BE2C (cell line): ENCODE measurements at regions not wholly inside any gene's neighbourhood (a gene's known extent, or its start where the extent isn't known, plus 50 kb on each side); places are given as distances from the start of the nearest gene placed in this dataset.
"Not testable (repeated sequence)": the region's sequence is repeated elsewhere in the genome, so short reads cannot be mapped to it uniquely, and the experiment has no call there.

Experiments used
- DNase-seq: peaks from one replicate; pipeline ENCODE4 v3.0.0-alpha.2; 2020
- H3K27me3 ChIP-seq: fragments of 250-450 bp; sonication (Bioruptor Pico); 2 replicates; pipeline ENCODE4 v1.5.1; 2020; ENCODE audit warnings: mild to moderate bottlenecking
- H3K36me3 ChIP-seq: fragments of 250-450 bp; sonication (Bioruptor Pico); 2 replicates; pipeline ENCODE4 v1.5.1; 2020; ENCODE audit warnings: mild to moderate bottlenecking
- H3K4me1 ChIP-seq: fragments of 250-450 bp; sonication (Bioruptor Pico); 2 replicates; pipeline ENCODE4 v1.5.1; 2020
- H3K4me3 ChIP-seq: 2 replicates; pipeline ENCODE4 v1.5.1; 2011; ENCODE audit warnings: low read depth, low read length
- H3K9me3 ChIP-seq: fragments of 250-450 bp; sonication (Bioruptor Pico); 2 replicates; pipeline ENCODE4 v1.5.1; 2020
- TF ChIP-seq, protein P1 (sequence below): IDR thresholded peaks from 2 replicates; pipeline ENCODE4 v1.5.1; 2012; ENCODE audit warnings: mild to moderate bottlenecking, low read depth, low read length

DNA sequence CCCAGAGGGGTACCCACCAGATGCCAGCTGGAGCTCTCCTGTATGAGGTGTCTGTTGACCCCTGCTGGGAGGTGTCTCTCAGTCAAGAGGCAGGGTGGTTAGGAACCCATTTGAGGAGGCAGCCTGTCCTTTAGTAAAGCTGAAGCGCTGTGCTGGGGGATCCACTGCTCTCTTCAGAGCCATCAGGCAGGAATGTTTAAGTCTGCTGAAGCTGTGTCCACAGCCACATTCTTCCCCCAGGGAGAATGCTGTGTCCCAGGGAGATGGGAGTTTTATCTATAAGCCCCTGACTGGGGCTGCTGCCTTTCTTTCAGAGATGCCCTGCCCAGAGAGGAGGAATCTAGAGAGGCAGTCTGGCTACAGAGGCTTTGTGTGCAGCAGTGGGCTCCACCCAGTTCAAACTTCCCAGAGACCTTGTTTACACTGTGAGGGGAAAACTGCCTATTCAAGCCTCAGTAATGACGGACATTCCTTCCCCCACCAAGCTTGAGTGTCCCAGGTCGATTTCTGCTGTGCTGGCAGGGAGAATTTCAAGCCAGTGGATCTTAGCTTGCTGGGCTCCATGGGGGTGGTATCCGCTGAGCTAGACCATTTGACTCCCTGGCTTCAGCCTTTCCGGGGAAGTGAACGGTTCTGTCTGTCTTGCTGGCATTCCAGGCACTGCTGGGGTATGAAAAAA lies 133.8 kb downstream of the LEPR start:
- H3K9me3 ChIP-seq, DNase-seq, H3K27me3 ChIP-seq, H3K4me1 ChIP-seq, H3K4me3 ChIP-seq, H3K36me3 ChIP-seq: not testable (repeated sequence)

DNA sequence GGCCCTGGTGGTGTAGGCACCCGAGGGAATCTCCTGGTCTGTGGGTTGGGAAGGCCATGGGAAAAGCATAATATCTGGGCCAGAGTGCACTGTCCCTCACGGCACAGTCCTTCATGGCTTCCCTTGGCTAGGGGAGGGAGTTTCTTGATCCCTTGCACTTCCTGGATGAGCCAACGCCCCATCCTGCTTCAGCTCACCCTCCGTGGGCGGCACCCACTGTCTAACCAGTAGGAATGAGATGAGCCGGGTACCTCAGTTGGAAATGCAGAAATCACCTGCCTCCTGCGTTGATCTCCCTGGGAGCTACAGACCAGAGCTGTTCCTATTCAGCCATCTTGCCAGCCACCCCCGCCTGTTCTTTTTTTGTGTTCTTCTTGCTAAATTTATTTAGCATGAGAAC lies 134.4 kb downstream of the LEPR start:
- H3K4me3 ChIP-seq, result no peak overlapping the region
- H3K36me3 ChIP-seq, result no peaks in the 10 kb centered on the region
- DNase-seq, result no peak
- H3K4me1 ChIP-seq, result no peaks in the 10 kb centered on the region
- TF ChIP-seq, protein P1, sequence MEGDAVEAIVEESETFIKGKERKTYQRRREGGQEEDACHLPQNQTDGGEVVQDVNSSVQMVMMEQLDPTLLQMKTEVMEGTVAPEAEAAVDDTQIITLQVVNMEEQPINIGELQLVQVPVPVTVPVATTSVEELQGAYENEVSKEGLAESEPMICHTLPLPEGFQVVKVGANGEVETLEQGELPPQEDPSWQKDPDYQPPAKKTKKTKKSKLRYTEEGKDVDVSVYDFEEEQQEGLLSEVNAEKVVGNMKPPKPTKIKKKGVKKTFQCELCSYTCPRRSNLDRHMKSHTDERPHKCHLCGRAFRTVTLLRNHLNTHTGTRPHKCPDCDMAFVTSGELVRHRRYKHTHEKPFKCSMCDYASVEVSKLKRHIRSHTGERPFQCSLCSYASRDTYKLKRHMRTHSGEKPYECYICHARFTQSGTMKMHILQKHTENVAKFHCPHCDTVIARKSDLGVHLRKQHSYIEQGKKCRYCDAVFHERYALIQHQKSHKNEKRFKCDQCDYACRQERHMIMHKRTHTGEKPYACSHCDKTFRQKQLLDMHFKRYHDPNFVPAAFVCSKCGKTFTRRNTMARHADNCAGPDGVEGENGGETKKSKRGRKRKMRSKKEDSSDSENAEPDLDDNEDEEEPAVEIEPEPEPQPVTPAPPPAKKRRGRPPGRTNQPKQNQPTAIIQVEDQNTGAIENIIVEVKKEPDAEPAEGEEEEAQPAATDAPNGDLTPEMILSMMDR, result no peak
- no peaks in the 10 kb centered on the region for H3K27me3 ChIP-seq
- H3K9me3 ChIP-seq, result no peaks in the 10 kb centered on the region

DNA sequence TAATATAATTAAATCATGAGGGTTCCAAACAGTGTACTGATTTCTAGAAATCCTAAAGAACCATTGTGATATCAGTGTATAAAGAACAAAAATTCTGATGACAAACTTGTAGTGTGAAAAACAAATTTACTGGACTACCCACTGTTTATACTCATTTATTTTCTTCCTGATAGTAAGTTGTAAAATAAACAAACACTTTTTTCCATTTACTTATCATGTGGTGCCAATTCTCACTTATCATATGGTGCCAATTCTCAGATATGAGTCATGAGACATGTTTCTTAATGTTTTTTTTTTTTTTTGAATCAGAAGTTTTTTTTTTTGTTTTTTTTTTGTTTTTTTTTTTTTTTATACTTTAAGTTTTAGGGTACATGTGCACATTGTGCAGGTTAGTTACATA lies 137.7 kb downstream of the LEPR start:
- no peaks in the 10 kb centered on the region for H3K4me1 ChIP-seq
- no peaks in the 10 kb centered on the region for H3K9me3 ChIP-seq
- TF ChIP-seq, protein P1, result no peak
- no peak overlapping the region for H3K4me3 ChIP-seq
- H3K27me3 ChIP-seq, result no peaks in the 10 kb centered on the region
- H3K36me3 ChIP-seq, result no peaks in the 10 kb centered on the region
- no peak for DNase-seq

DNA sequence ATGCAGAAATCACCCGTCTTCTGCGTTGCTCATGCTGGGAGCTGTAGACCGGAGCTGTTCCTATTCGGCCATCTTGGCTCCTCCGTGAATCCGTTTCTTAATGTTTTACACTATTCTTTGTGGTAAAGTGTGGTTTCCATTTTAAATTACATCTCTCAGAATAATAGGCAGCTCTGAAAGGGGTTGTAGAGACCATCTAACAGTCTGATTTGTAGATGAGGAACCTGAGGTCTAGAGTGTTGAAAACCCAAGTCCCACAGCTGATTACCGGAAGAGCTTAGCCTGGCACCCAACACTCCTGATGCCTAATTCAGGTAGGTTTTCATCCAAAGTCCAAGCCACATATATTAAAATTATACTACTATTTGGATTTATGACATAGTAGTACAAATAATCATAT lies 144.0 kb downstream of the LEPR start:
- TF ChIP-seq, protein P1, result no peak
- no peaks in the 10 kb centered on the region for H3K9me3 ChIP-seq
- no peaks in the 10 kb centered on the region for H3K36me3 ChIP-seq
- H3K27me3 ChIP-seq, result no peaks in the 10 kb centered on the region
- DNase-seq, result no peak
- H3K4me3 ChIP-seq, result no peak overlapping the region
- H3K4me1 ChIP-seq, result no peaks in the 10 kb centered on the region

DNA sequence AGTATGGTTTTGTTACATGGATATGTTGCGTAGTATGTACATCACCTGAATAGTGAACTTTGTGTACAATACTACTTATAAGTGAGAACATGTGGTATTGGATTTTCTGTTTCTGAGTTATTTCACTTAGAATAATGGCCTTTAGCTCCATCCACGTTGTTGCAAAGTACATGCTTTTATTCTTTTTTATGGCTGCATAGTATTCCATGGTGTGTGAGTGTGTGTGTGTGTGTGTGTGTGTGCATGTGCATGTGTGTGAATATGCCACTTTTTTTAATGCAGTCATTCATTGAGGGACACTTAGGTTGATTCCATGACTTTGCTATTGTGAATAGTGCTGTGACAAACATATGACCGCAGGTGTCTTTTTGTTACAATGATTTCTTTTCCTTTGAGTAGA lies 147.8 kb downstream of the LEPR start:
- no peaks in the 10 kb centered on the region for H3K9me3 ChIP-seq
- H3K4me1 ChIP-seq, result no peaks in the 10 kb centered on the region
- DNase-seq, result no peak
- TF ChIP-seq, protein P1, result no peak
- H3K27me3 ChIP-seq, result no peaks in the 10 kb centered on the region
- H3K4me3 ChIP-seq, result no peak overlapping the region
- no peaks in the 10 kb centered on the region for H3K36me3 ChIP-seq

DNA sequence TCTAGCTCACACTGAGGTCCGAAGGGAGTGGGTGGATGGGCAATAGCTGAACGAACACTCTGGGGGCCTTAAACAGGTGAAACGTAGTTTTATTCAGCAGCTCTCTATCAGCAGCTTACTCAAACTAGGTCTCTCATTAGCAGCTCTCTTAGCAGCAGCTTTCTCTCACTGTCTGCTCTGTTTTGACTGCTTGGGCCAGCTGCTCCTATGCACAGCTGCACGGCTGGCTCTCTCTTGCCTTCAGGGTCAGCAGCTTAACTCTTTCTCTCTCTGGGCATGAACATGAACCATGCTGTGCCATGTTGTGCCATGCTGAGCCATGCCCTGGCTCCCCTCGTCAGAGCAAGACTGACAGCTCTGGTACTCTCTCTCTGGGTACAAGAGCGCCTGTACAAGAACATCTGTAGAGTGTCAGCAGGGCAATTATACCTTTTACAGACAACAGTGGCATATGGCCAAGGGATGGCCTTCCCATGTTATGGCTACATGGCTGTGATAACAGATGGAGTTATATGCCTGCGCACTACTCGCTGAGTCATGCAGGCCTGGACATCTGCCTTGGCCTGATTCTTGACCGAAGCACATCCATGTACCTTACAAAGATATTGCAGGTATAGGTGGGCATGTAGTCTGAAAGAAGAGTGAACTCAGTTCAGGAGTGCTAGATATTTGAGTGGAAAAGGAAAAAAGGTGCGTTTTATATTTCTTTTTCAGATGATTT lies 152.4 kb downstream of the LEPR start:
- no peaks in the 10 kb centered on the region for H3K9me3 ChIP-seq
- TF ChIP-seq, protein P1, result no peak
- DNase-seq, result no peak
- H3K27me3 ChIP-seq, result no peaks in the 10 kb centered on the region
- H3K36me3 ChIP-seq, result no peaks in the 10 kb centered on the region
- H3K4me1 ChIP-seq, result no peaks in the 10 kb centered on the region
- H3K4me3 ChIP-seq, result no peak overlapping the region
